CD4-positive, alpha-beta memory T cell (primary cell): ENCODE measurements at regions not wholly inside any gene's neighbourhood (a gene's known extent, or its start where the extent isn't known, plus 50 kb on each side); places are given as distances from the start of the nearest gene placed in this dataset.

Experiments
- CTCF ChIA-PET: fragments of 350-600 bp; sonication (Branson Sonifier 250); formaldehyde crosslinking; loops from one replicate; lab custom pipeline; 2021; ENCODE audit warnings: inconsistent platforms; ENCODE audit not compliant: partially characterized antibody; lab: Charles Lee
- POLR2A ChIA-PET: fragments of 350-600 bp; sonication (Branson Sonifier 250); formaldehyde crosslinking; loops from one replicate; lab custom pipeline; 2021; ENCODE audit not compliant: partially characterized antibody; lab: Charles Lee
- DNase-seq, 5 donors: peaks; one replicate each; pipeline versions ENCODE4 v3.0.0 to v3.0.0-alpha.2; 2020 to 2022; ENCODE audit warnings: mixed read lengths in 1 of 5
- H3K27ac ChIP-seq: one replicate; pipeline ENCODE4 v1.7.0; 2013; ENCODE audit warnings: low read depth, low read length
- H3K27me3 ChIP-seq: 2 replicates; pipeline ENCODE4 v1.7.0; 2013; ENCODE audit warnings: mild to moderate bottlenecking, low read length, moderate library complexity; ENCODE audit not compliant: insufficient read depth
- H3K36me3 ChIP-seq: 2 replicates; pipeline ENCODE4 v1.7.0; 2013; ENCODE audit warnings: mild to moderate bottlenecking, low read length, moderate library complexity; ENCODE audit not compliant: insufficient read depth
- H3K4me1 ChIP-seq: 2 replicates; pipeline ENCODE4 v1.7.0; 2013; ENCODE audit warnings: mild to moderate bottlenecking, low read length, moderate library complexity; ENCODE audit not compliant: insufficient read depth
- H3K4me3 ChIP-seq, 2 donors: one replicate each; pipeline ENCODE4 v1.7.0; 2013; ENCODE audit warnings: low read length in 2 of 2, mild to moderate bottlenecking in 1 of 2
- H3K9me3 ChIP-seq, 2 donors: one replicate each; pipeline ENCODE4 v1.7.0; 2013; ENCODE audit warnings: low read length in 2 of 2, control low read depth in 1 of 2; ENCODE audit not compliant: control insufficient read depth in 1 of 2
- H3K27ac Mint-ChIP-seq, 7 donors: one replicate each; pipeline ENCODE4 v1.8.0; 2020 to 2021; ENCODE audit warnings: mixed read lengths in 7 of 7, mild to moderate bottlenecking in 6 of 7, inconsistent platforms in 3 of 7, moderate library complexity in 3 of 7
- H3K27me3 Mint-ChIP-seq, 2 donors: one replicate each; pipeline ENCODE4 v1.8.0; 2020 to 2021; ENCODE audit warnings: mixed read lengths in 2 of 2
- H3K36me3 Mint-ChIP-seq, 2 donors: one replicate each; pipeline ENCODE4 v1.8.0; 2020 to 2021; ENCODE audit warnings: mixed read lengths in 2 of 2, inconsistent platforms in 1 of 2, mild to moderate bottlenecking in 1 of 2
- H3K4me1 Mint-ChIP-seq, 4 donors: one replicate each; pipeline ENCODE4 v1.8.0; 2020 to 2021; ENCODE audit warnings: mixed read lengths in 4 of 4, mild to moderate bottlenecking in 1 of 4
- H3K4me3 Mint-ChIP-seq, 8 donors: one replicate each; pipeline ENCODE4 v1.8.0; 2020 to 2021; ENCODE audit warnings: mixed read lengths in 8 of 8, mild to moderate bottlenecking in 7 of 8, moderate library complexity in 6 of 8, inconsistent platforms in 3 of 8
- H3K9me3 Mint-ChIP-seq, 8 donors: one replicate each; pipeline ENCODE4 v1.8.0; 2020 to 2021; ENCODE audit warnings: mixed read lengths in 8 of 8, mild to moderate bottlenecking in 5 of 8, inconsistent platforms in 3 of 8, moderate library complexity in 1 of 8
- intact Hi-C: fragments of 100-400 bp; cut with micrococcal nuclease; formaldehyde crosslinking; loops from one replicate; pipeline ENCODE4 v1.15.1; 2023

GRCh38 chr4:36997727-36998126 is 246.8 kb upstream of the NWD2 start:
- Histone ChIP-seq H3K27ac (no peak overlapping the region), H3K27me3 (no peaks in the 10 kb centered on the region), H3K9me3 (no peaks in the 10 kb centered on the region), H3K4me3 (no peak overlapping the region), H3K4me1 (no peaks in the 10 kb centered on the region), H3K36me3 (no peaks in the 10 kb centered on the region)
- Mint-ChIP-seq H3K36me3 (no peaks in the 10 kb centered on the region), H3K27ac (no peak overlapping the region), H3K4me1 (no peaks in the 10 kb centered on the region), H3K27me3 (no peaks in the 10 kb centered on the region), H3K4me3 (no peak overlapping the region), H3K9me3 (peaks cover 0 to 4% (median 0%) of the 10 kb centered on the region in 8 donors)
- intact Hi-C loops: no loop called here
- ChIA-PET CTCF (no interaction called here), POLR2A (no interaction called here)
- DNase-seq: no peak

DNA sequence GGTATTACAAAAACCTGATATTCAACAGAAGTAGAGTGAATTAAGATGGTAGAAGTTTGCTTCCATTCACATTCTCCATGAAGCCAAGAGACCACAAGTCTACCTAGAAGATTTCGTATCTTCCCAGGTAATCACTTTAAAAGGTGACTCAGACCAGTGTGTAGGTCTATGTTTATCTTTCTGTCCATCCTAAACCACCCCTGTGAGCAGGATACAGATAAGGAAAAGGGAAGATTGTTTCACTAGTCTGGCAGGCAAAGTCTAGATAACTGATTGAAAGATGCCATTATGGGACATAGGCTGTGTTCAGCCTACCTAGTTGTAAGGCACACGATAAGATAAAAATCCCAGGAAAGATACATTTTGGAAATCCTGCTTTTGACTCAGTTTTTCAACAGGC is 244.3 kb upstream of the NWD2 start:
- Mint-ChIP-seq H3K4me3 (no peak overlapping the region), H3K9me3 (peaks cover 0 to 4% (median 3%) of the 10 kb centered on the region in 8 donors), H3K36me3 (no peaks in the 10 kb centered on the region), H3K27ac (no peak overlapping the region), H3K27me3 (no peaks in the 10 kb centered on the region), H3K4me1 (no peaks in the 10 kb centered on the region)
- Histone ChIP-seq H3K27ac (no peak overlapping the region), H3K4me3 (no peak overlapping the region), H3K9me3 (no peaks in the 10 kb centered on the region), H3K4me1 (no peaks in the 10 kb centered on the region), H3K27me3 (no peaks in the 10 kb centered on the region), H3K36me3 (no peaks in the 10 kb centered on the region)
- DNase-seq: no peak
- intact Hi-C loops: no loop called here
- CTCF ChIA-PET: no interaction called here
- POLR2A ChIA-PET: no interaction called here

DNA sequence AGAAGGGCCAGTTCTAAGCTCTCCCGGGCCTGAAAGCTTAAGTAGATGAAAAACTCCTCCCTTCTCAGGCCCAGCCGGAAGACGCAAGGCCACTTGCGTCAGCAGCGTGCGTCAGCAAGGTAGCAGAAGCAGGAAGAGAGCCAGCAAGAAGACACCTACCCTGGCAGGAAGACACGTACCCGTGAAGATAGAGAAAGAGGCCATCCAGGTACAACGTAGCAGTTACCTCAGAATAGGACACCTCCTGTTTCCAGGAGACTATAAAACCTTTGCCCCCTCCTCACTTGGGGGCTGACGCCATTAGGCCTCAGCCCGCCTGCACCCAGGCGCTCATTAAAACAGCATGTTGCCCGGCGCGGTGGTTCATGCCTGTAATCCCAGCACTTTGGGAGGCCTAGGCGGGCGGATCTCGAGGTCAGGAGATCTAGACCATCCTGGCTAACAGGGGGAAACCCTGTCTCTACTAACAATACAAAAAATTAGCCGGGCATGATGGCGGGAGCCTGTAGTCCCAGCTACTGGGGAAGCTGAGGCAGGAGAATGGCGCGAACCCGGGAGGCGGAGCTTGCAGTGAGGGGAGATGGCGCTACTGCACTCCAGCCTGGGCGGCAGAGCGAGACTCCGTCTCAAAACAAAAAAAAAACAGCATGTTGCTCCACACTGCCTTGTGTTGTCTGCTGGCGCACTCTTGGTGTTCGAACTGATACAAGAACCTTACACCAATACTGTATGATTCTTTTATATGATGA is 242.7 kb upstream of the NWD2 start:
- H3K27me3 Mint-ChIP-seq: no peaks in the 10 kb centered on the region
- no peak overlapping the region for H3K27ac Mint-ChIP-seq
- no peaks in the 10 kb centered on the region for H3K4me1 ChIP-seq
- H3K4me3 Mint-ChIP-seq: no peak overlapping the region
- H3K4me3 ChIP-seq: no peak overlapping the region
- no peaks in the 10 kb centered on the region for H3K4me1 Mint-ChIP-seq
- H3K27ac ChIP-seq: no peak overlapping the region
- no peaks in the 10 kb centered on the region for H3K27me3 ChIP-seq
- ChIA-PET POLR2A (no interaction called here), CTCF (no interaction called here)
- intact Hi-C loops: no loop called here
- H3K9me3 ChIP-seq: no peaks in the 10 kb centered on the region
- no peaks in the 10 kb centered on the region for H3K36me3 Mint-ChIP-seq
- no peaks in the 10 kb centered on the region for H3K36me3 ChIP-seq
- no peak for DNase-seq
- peaks cover 0 to 12% (median 8%) of the 10 kb centered on the region in 8 donors for H3K9me3 Mint-ChIP-seq

DNA sequence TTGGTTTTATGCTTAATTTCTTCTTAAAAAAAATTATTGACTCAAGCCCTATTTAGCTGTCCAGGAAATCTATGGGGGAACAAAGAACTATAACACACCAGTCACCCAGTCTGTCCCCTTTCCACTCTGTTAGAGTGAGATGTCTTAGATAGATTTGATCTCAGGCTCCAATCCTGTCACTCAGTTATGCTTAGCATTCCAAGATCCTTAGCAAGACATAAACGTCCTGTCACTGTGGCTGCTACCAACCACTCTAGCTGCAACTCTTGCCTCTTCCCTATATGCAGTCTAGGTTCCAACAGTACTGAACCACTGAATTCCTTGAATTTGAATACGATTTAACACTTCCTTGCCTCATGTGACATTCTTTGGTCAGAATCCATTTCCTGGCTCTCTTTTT is 241.9 kb upstream of the NWD2 start:
- H3K4me1 ChIP-seq: no peaks in the 10 kb centered on the region
- POLR2A ChIA-PET: no interaction called here

DNA sequence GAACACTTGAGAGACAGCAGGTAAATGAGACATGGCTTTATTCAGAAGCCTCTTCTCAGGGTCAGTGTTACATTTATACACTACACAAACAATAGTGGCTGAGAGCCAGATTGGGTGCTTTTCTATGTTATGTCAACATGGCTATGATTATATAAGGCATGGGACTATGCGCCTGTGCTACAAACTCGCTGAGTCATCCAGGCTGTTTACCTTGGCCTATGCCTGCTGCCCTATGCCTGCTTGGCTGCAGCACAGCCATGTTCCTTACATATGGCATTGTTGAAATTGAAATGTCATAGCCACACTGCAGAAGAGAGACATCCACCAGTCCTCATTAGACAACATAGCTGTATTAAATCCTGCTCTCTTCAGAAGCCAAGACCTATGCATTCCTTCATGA is 236.3 kb upstream of the NWD2 start:
- Histone ChIP-seq H3K9me3 (no peaks in the 10 kb centered on the region), H3K4me1 (no peaks in the 10 kb centered on the region), H3K27me3 (no peaks in the 10 kb centered on the region), H3K4me3 (no peak overlapping the region), H3K27ac (no peak overlapping the region), H3K36me3 (no peaks in the 10 kb centered on the region)
- Mint-ChIP-seq H3K9me3 (peaks cover 2 to 19% (median 6%) of the 10 kb centered on the region in 8 donors), H3K27me3 (no peaks in the 10 kb centered on the region), H3K36me3 (no peaks in the 10 kb centered on the region), H3K4me1 (no peaks in the 10 kb centered on the region), H3K4me3 (no peak overlapping the region), H3K27ac (no peak overlapping the region)
- ChIA-PET CTCF (no interaction called here), POLR2A (no interaction called here)
- DNase-seq: no peak
- intact Hi-C loops: no loop called here

More for the DNA sequence above, 241.9 kb upstream of the NWD2 start:
- Mint-ChIP-seq H3K9me3 (peaks cover 0 to 18% (median 8%) of the 10 kb centered on the region in 8 donors), H3K27ac (no peak overlapping the region), H3K36me3 (no peaks in the 10 kb centered on the region), H3K27me3 (no peaks in the 10 kb centered on the region), H3K4me3 (no peak overlapping the region), H3K4me1 (no peaks in the 10 kb centered on the region)
- no peaks in the 10 kb centered on the region for H3K36me3 ChIP-seq
- intact Hi-C loops: no loop called here
- no peak overlapping the region for H3K27ac ChIP-seq
- H3K9me3 ChIP-seq: no peaks in the 10 kb centered on the region
- no peak overlapping the region for H3K4me3 ChIP-seq
- no peaks in the 10 kb centered on the region for H3K27me3 ChIP-seq
- DNase-seq: no peak
- CTCF ChIA-PET: no interaction called here

DNA sequence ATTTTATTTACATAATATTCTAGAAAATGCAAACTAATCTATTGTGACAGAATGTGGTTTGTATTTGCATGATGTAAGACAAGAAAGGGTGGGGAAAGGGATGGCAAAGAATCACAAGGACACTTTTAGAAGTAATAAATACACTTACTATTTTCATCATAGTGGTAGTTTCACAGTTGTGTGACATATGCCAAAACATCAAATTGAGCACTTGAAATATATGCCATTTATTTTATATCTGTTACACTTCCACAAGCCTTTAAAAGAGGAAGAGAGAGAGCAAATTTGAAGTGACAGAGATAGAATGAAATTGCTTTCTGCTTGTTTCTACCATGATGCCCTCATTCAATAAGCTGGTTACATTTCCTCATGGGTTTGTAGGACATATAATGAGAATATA is 230.0 kb upstream of the NWD2 start:
- Histone ChIP-seq H3K27me3 (no peaks in the 10 kb centered on the region), H3K9me3 (no peaks in the 10 kb centered on the region), H3K27ac (no peak overlapping the region), H3K4me1 (no peaks in the 10 kb centered on the region), H3K36me3 (no peaks in the 10 kb centered on the region), H3K4me3 (no peak overlapping the region)
- Mint-ChIP-seq H3K4me1 (no peaks in the 10 kb centered on the region), H3K9me3 (peaks cover 0 to 9% (median 3%) of the 10 kb centered on the region in 8 donors), H3K27ac (no peak overlapping the region), H3K27me3 (no peaks in the 10 kb centered on the region), H3K4me3 (no peak overlapping the region), H3K36me3 (no peaks in the 10 kb centered on the region)
- ChIA-PET CTCF (no interaction called here), POLR2A (no interaction called here)
- DNase-seq: no peak
- intact Hi-C loops: no loop called here

GRCh38 chr4:37015391-37015790 is 229.2 kb upstream of the NWD2 start:
- Histone ChIP-seq H3K27ac (no peak overlapping the region), H3K4me3 (no peak overlapping the region), H3K27me3 (no peaks in the 10 kb centered on the region), H3K4me1 (no peaks in the 10 kb centered on the region), H3K36me3 (no peaks in the 10 kb centered on the region), H3K9me3 (no peaks in the 10 kb centered on the region)
- Mint-ChIP-seq H3K27me3 (no peaks in the 10 kb centered on the region), H3K9me3 (peaks cover 0 to 9% (median 0%) of the 10 kb centered on the region in 8 donors), H3K36me3 (no peaks in the 10 kb centered on the region), H3K4me3 (no peak overlapping the region), H3K4me1 (no peaks in the 10 kb centered on the region), H3K27ac (no peak overlapping the region)
- no peak for DNase-seq
- intact Hi-C loops: no loop called here
- POLR2A ChIA-PET: no interaction called here
- CTCF ChIA-PET: no interaction called here
